Liver (tissue), 8 donors: ENCODE measurements at regions not wholly inside any gene's neighbourhood (a gene's known extent, or its start where the extent isn't known, plus 50 kb on each side); places are given as distances from the start of the nearest gene placed in this dataset.

ENCODE experiments used
- DNase-seq: peaks from one replicate; pipeline ENCODE4 v3.0.0-alpha.2; 2017; ENCODE audit warnings: low spot score
- H3K27ac ChIP-seq, 2 donors: one replicate each; pipeline ENCODE4 v1.7.0; 2013; ENCODE audit warnings: inconsistent platforms in 2 of 2, low read length in 2 of 2, control low read depth in 1 of 2, low read depth in 1 of 2, mild to moderate bottlenecking in 1 of 2
- H3K27me3 ChIP-seq, 4 donors: one replicate each; pipeline versions ENCODE4 v1.6.1 to v1.7.0; 2013; ENCODE audit warnings: low read length in 3 of 4, inconsistent platforms in 1 of 4, mild to moderate bottlenecking in 1 of 4, moderate library complexity in 1 of 4; ENCODE audit not compliant: control insufficient read depth in 4 of 4, insufficient read depth in 4 of 4
- H3K36me3 ChIP-seq, 4 donors: one replicate each; pipeline versions ENCODE4 v1.6.1 to v1.7.0; 2013; ENCODE audit warnings: low read length in 3 of 4, mild to moderate bottlenecking in 3 of 4, low read depth in 1 of 4, moderate library complexity in 1 of 4; ENCODE audit not compliant: control insufficient read depth in 4 of 4, insufficient read depth in 3 of 4
- H3K4me1 ChIP-seq, 4 donors: one replicate each; pipeline versions ENCODE4 v1.6.1 to v1.7.0; 2013; ENCODE audit warnings: low read length in 3 of 4, mild to moderate bottlenecking in 3 of 4, moderate library complexity in 1 of 4; ENCODE audit not compliant: control insufficient read depth in 4 of 4, insufficient read depth in 4 of 4
- H3K4me3 ChIP-seq, 3 donors: one replicate each; pipeline versions ENCODE4 v1.6.1 to v1.7.0; 2013; ENCODE audit warnings: low read length in 3 of 3, control low read depth in 1 of 3, low read depth in 1 of 3, mild to moderate bottlenecking in 1 of 3
- H3K9ac ChIP-seq, 2 donors: one replicate each; pipeline ENCODE4 v1.7.0; 2013; ENCODE audit warnings: low read length in 2 of 2, mild to moderate bottlenecking in 2 of 2, moderate library complexity in 2 of 2, control low read depth in 1 of 2, low read depth in 1 of 2
- H3K9me3 ChIP-seq, 4 donors: one replicate each; pipeline versions ENCODE4 v1.6.1 to v1.7.0; 2013; ENCODE audit warnings: low read length in 3 of 4; ENCODE audit not compliant: control insufficient read depth in 4 of 4
- CTCF ChIP-seq: fragments of 150-350 bp; IDR thresholded peaks from 2 replicates; pipeline ENCODE4 v1.5.1; 2017; ENCODE audit warnings: improper control_type of control experiment, low read depth, low read length; ENCODE audit not compliant: missing input control
- GABPA ChIP-seq, 2 donors: IDR thresholded peaks in 1 of 2; conservative IDR thresholded peaks in 1 of 2; 2 replicates each; pipeline ENCODE4 v1.6.1; 2016; ENCODE audit warnings: antibody characterized with exemption in 2 of 2, mild to moderate bottlenecking in 1 of 2, moderate library complexity in 1 of 2
- HNF4G ChIP-seq: IDR thresholded peaks from 2 replicates; pipeline ENCODE4 v1.6.1; 2016; ENCODE audit warnings: antibody characterized with exemption
- JUND ChIP-seq, 2 donors: IDR thresholded peaks; 2 replicates each; pipeline ENCODE4 v1.6.1; 2016; ENCODE audit warnings: antibody characterized with exemption in 2 of 2
- NR2F2 ChIP-seq: IDR thresholded peaks from 2 replicates; pipeline ENCODE4 v1.6.1; 2016; ENCODE audit warnings: antibody characterized with exemption
- RAD21 ChIP-seq, 2 donors: IDR thresholded peaks; 2 replicates each; pipeline ENCODE4 v1.6.1; 2016; ENCODE audit warnings: antibody characterized with exemption in 2 of 2, mild to moderate bottlenecking in 2 of 2
- RXRA ChIP-seq, 2 donors: IDR thresholded peaks; 2 replicates each; pipeline ENCODE4 v1.6.1; 2017 to 2018; ENCODE audit warnings: antibody characterized with exemption in 2 of 2, mild to moderate bottlenecking in 1 of 2
- TAF1 ChIP-seq: conservative IDR thresholded peaks from 2 replicates; pipeline ENCODE4 v1.6.1; 2016; ENCODE audit warnings: antibody characterized with exemption, mild to moderate bottlenecking
- YY1 ChIP-seq: IDR thresholded peaks from 2 replicates; pipeline ENCODE4 v1.6.1; 2016; ENCODE audit warnings: antibody characterized with exemption, mild to moderate bottlenecking
- WGBS: extraction: QIAGEN DNeasy Blood & Tissue Kit; methylation state at CpG from one replicate; pipeline ENCODE4 v1.1.7; 2013; 5-methylcytosine and 5-hydroxymethylcytosine counted together
- TF ChIP-seq, protein P1 (sequence below): IDR thresholded peaks from 2 replicates; pipeline ENCODE4 v1.6.1; 2016; ENCODE audit warnings: antibody characterized with exemption, mild to moderate bottlenecking
- TF ChIP-seq, protein P2 (sequence below): IDR thresholded peaks from 2 replicates; pipeline ENCODE4 v1.6.1; 2016; ENCODE audit warnings: antibody characterized with exemption
- TF ChIP-seq, protein P3 (sequence below): IDR thresholded peaks from 2 replicates; pipeline ENCODE4 v1.6.1; 2016; ENCODE audit warnings: antibody characterized with exemption
- TF ChIP-seq, protein P4 (sequence below): IDR thresholded peaks from 2 replicates; pipeline ENCODE4 v1.6.1; 2016; ENCODE audit warnings: antibody characterized with exemption
- donor health status: healthy.
- donor health status: healthy.
- donor health status: healthy.
- donor health status: healthy.
- donor health status: healthy.

DNA sequence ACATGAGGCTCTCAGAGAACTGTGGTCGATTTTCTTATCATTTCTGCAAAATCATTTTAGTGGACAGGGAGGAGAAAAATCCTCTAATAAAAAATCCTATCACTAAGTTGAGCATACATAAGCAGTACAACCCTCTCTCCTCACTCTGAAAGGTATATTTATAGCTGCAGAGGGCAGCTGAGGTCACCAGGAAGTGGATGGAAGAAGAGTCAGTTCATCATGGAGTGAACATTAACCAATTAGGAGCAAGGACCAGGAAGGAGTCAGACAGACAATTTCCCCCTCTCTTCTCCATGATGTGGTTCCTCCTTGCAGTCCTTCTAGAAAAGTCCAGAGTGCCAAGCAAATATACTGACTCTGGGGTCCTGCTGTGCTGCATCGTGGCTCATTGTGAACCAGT is 253.7 kb downstream of the TOX3 start:
- Histone ChIP-seq H3K27ac (no peak overlapping the region), H3K4me3 (no peak overlapping the region), H3K4me1 (peaks cover 10 to 31% (median 26%) of the 10 kb centered on the region in 4 donors), H3K9ac (no peak overlapping the region), H3K36me3 (no peaks in the 10 kb centered on the region), H3K27me3 (no peaks in the 10 kb centered on the region), H3K9me3 (no peaks in the 10 kb centered on the region)
- TF ChIP-seq, protein P1, sequence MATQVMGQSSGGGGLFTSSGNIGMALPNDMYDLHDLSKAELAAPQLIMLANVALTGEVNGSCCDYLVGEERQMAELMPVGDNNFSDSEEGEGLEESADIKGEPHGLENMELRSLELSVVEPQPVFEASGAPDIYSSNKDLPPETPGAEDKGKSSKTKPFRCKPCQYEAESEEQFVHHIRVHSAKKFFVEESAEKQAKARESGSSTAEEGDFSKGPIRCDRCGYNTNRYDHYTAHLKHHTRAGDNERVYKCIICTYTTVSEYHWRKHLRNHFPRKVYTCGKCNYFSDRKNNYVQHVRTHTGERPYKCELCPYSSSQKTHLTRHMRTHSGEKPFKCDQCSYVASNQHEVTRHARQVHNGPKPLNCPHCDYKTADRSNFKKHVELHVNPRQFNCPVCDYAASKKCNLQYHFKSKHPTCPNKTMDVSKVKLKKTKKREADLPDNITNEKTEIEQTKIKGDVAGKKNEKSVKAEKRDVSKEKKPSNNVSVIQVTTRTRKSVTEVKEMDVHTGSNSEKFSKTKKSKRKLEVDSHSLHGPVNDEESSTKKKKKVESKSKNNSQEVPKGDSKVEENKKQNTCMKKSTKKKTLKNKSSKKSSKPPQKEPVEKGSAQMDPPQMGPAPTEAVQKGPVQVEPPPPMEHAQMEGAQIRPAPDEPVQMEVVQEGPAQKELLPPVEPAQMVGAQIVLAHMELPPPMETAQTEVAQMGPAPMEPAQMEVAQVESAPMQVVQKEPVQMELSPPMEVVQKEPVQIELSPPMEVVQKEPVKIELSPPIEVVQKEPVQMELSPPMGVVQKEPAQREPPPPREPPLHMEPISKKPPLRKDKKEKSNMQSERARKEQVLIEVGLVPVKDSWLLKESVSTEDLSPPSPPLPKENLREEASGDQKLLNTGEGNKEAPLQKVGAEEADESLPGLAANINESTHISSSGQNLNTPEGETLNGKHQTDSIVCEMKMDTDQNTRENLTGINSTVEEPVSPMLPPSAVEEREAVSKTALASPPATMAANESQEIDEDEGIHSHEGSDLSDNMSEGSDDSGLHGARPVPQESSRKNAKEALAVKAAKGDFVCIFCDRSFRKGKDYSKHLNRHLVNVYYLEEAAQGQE, result no peak
- TF ChIP-seq YY1 (no peak), HNF4G (no peak), JUND (IDR thresholded peaks at IDR 0.05) (no peak), GABPA (IDR thresholded peaks at IDR 0.05 in 1 of 2, conservative IDR thresholded peaks at IDR 0.05 in 1 of 2) (no peak)
- no peak for DNase-seq
- WGBS, result 73% methylated on average over 2 of the region's 2 CpGs

DNA sequence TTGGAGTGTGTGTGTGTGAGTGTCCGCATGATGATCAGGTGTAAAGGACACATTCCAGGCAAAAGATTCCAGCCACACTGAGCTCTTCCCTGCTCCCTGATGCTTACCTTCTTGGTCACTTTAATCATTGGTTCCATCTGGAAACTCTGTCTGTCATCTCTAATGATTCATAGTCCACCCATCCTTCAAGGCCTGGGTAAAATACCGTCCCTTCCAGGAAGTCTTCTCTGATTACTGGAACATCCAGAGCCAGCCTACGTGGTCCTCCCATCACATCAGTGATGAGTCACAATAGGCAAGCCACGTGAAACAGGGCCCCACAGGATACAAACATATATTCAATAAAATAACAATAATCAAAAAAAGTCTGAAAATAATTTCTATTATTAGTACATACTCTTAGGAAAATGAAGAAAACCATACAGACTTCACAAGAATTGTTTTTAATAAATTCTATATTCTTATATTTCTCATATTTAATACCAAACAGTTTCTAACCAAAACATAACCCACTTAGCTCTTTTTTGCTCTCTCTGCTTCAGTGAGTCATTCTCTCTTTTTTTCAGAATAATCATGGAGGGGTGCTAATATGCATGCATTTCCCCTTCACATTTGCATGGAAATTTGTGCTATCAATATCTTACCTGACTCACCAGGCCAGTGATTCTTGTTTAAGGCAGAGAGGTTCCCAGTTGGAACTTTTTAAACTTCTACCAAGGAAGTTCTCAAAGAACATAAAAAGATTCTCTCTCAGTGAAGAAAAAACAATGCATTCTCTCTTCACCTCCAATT is 263.2 kb downstream of the TOX3 start:
- Histone ChIP-seq H3K4me3 (no peak overlapping the region), H3K27me3 (no peaks in the 10 kb centered on the region), H3K27ac (no peak overlapping the region), H3K9ac (no peak overlapping the region), H3K9me3 (no peaks in the 10 kb centered on the region), H3K4me1 (no peaks in the 10 kb centered on the region), H3K36me3 (no peaks in the 10 kb centered on the region)
- 87% methylated on average over 4 of the region's 4 CpGs for WGBS
- DNase-seq, result no peak
- TF ChIP-seq, protein P2, sequence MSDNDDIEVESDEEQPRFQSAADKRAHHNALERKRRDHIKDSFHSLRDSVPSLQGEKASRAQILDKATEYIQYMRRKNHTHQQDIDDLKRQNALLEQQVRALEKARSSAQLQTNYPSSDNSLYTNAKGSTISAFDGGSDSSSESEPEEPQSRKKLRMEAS, result no peak
- TF ChIP-seq RXRA (IDR thresholded peaks at IDR 0.05), result no peak
- TF ChIP-seq, protein P3, sequence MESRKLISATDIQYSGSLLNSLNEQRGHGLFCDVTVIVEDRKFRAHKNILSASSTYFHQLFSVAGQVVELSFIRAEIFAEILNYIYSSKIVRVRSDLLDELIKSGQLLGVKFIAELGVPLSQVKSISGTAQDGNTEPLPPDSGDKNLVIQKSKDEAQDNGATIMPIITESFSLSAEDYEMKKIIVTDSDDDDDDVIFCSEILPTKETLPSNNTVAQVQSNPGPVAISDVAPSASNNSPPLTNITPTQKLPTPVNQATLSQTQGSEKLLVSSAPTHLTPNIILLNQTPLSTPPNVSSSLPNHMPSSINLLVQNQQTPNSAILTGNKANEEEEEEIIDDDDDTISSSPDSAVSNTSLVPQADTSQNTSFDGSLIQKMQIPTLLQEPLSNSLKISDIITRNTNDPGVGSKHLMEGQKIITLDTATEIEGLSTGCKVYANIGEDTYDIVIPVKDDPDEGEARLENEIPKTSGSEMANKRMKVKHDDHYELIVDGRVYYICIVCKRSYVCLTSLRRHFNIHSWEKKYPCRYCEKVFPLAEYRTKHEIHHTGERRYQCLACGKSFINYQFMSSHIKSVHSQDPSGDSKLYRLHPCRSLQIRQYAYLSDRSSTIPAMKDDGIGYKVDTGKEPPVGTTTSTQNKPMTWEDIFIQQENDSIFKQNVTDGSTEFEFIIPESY, result no peak
- TF ChIP-seq RAD21 (IDR thresholded peaks at IDR 0.05), result no peak

- Histone ChIP-seq H3K9me3 (no peaks in the 10 kb centered on the region), H3K4me1 (no peaks in the 10 kb centered on the region), H3K9ac (no peak overlapping the region), H3K4me3 (no peak overlapping the region), H3K27ac (no peak overlapping the region), H3K27me3 (no peaks in the 10 kb centered on the region), H3K36me3 (no peaks in the 10 kb centered on the region)
- DNase-seq, result no peak
- 87% methylated on average over 2 of the region's 2 CpGs for WGBS
- TF ChIP-seq HNF4G, result no peak
- TF ChIP-seq JUND (IDR thresholded peaks at IDR 0.05), result no peak
- no peak for TF ChIP-seq YY1
- TF ChIP-seq, protein P4, sequence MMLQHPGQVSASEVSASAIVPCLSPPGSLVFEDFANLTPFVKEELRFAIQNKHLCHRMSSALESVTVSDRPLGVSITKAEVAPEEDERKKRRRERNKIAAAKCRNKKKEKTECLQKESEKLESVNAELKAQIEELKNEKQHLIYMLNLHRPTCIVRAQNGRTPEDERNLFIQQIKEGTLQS, result no peak
- no peak for TF ChIP-seq TAF1
- TF ChIP-seq NR2F2, result no peak
- TF ChIP-seq CTCF, result no peak
- TF ChIP-seq, protein P3, result no peak
Observed at GRCh38 chr16:52283018-52283417, 263.9 kb downstream of the TOX3 start.
